SK-N-SH treated with all-trans-retinoic acid at 6 μM for 48 hours (cell line): ENCODE measurements at regions not wholly inside any gene's neighbourhood (a gene's known extent, or its start where the extent isn't known, plus 50 kb on each side); places are given as distances from the start of the nearest gene placed in this dataset.

Source experiments
- ATAC-seq: fragments of 200-7000 bp; cut with Tn5 transposase; 3 replicates; pipeline ENCODE4 v1.9.1; 2020; ENCODE audit warnings: mild to moderate bottlenecking, moderate library complexity
- ARNTL ChIP-seq: fragments of 450-650 bp; formaldehyde crosslinking; IDR thresholded peaks from 2 replicates; pipeline ENCODE4 v1.5.0; 2020; ENCODE audit warnings: low read depth, mild to moderate bottlenecking, moderate library complexity, borderline replicate concordance
- BACH2 ChIP-seq: fragments of 250-450 bp; sonication (Bioruptor Pico); IDR thresholded peaks from 2 replicates; pipeline ENCODE4 v1.9.0; 2021; ENCODE audit warnings: mild to moderate bottlenecking, borderline replicate concordance
- ESRRG ChIP-seq: fragments of 250-450 bp; sonication (Bioruptor Pico); IDR thresholded peaks from 2 replicates; pipeline ENCODE4 v1.6.1; 2021; ENCODE audit warnings: mild to moderate bottlenecking
- GLIS3 ChIP-seq: fragments of 250-450 bp; sonication (Bioruptor Pico); IDR thresholded peaks from 2 replicates; pipeline ENCODE4 v1.5.0; 2020; ENCODE audit warnings: mild to moderate bottlenecking, moderate library complexity
- ISL1 ChIP-seq: fragments of 250-450 bp; sonication (Bioruptor Pico); IDR thresholded peaks from 2 replicates; pipeline ENCODE4 v2.1.2; 2022; ENCODE audit warnings: mild to moderate bottlenecking, moderate library complexity
- OSR1 ChIP-seq: fragments of 250-450 bp; sonication (Bioruptor Pico); IDR thresholded peaks from 2 replicates; pipeline ENCODE4 v1.8.0; 2022; ENCODE audit warnings: moderate library complexity, mild to moderate bottlenecking, inconsistent platforms
- PPARA ChIP-seq: fragments of 250-450 bp; sonication (Bioruptor Pico); IDR thresholded peaks from 2 replicates; pipeline ENCODE4 v1.5.0; 2020; ENCODE audit warnings: mild to moderate bottlenecking, borderline replicate concordance
- SNAI2 ChIP-seq: fragments of 250-450 bp; sonication (Bioruptor Pico); IDR thresholded peaks from 2 replicates; pipeline ENCODE4 v1.5.0; 2020; ENCODE audit warnings: mild to moderate bottlenecking, moderate library complexity
- TCF4 ChIP-seq: fragments of 250-450 bp; sonication (Bioruptor Pico); IDR thresholded peaks from 2 replicates; pipeline ENCODE4 v1.8.0; 2021; ENCODE audit warnings: mild to moderate bottlenecking, moderate library complexity, borderline replicate concordance
- TOX ChIP-seq: fragments of 250-450 bp; sonication (Bioruptor Pico); IDR thresholded peaks from 2 replicates; pipeline ENCODE4 v1.8.0; 2021; ENCODE audit warnings: mild to moderate bottlenecking, moderate library complexity, borderline replicate concordance
- ZC3H10 ChIP-seq: fragments of 250-450 bp; sonication (Bioruptor Pico); IDR thresholded peaks from 2 replicates; pipeline ENCODE4 v1.5.1; 2021; ENCODE audit warnings: mild to moderate bottlenecking, moderate library complexity
- ZFP3 ChIP-seq: fragments of 250-450 bp; sonication (Bioruptor Pico); IDR thresholded peaks from 2 replicates; pipeline ENCODE4 v1.5.0; 2020; ENCODE audit warnings: mild to moderate bottlenecking, moderate library complexity
- ZFP30 ChIP-seq: fragments of 450-650 bp; formaldehyde crosslinking; IDR thresholded peaks from 2 replicates; pipeline ENCODE4 v1.5.0; 2022; ENCODE audit warnings: mild to moderate bottlenecking, moderate library complexity
- ZNF565 ChIP-seq: fragments of 450-650 bp; formaldehyde crosslinking; conservative IDR thresholded peaks from 2 replicates; pipeline ENCODE4 v1.5.0; 2020; ENCODE audit warnings: low read depth, mild to moderate bottlenecking, moderate library complexity
- ZNF70 ChIP-seq: fragments of 450-650 bp; formaldehyde crosslinking; IDR thresholded peaks from 2 replicates; pipeline ENCODE4 v1.5.0; 2020; ENCODE audit warnings: mild to moderate bottlenecking, moderate library complexity
- TF ChIP-seq, protein P1 (sequence below): fragments of 250-450 bp; sonication (Bioruptor Pico); IDR thresholded peaks from 2 replicates; pipeline ENCODE4 v1.5.1; 2021; ENCODE audit warnings: mild to moderate bottlenecking, moderate library complexity
- TF ChIP-seq, protein P2 (sequence below): fragments of 250-450 bp; sonication (Bioruptor Pico); IDR thresholded peaks from 2 replicates; pipeline ENCODE4 v1.8.0; 2021; ENCODE audit warnings: low read depth, mild to moderate bottlenecking, moderate library complexity, borderline replicate concordance
- TF ChIP-seq, protein P3 (sequence below): fragments of 250-450 bp; sonication (Bioruptor Pico); IDR thresholded peaks from 2 replicates; pipeline ENCODE4 v1.8.0; 2020; ENCODE audit warnings: mild to moderate bottlenecking, moderate library complexity, borderline replicate concordance
- TF ChIP-seq, protein P4 (sequence below): fragments of 250-450 bp; sonication (Bioruptor Pico); IDR thresholded peaks from 2 replicates; pipeline ENCODE4 v1.5.1; 2020; ENCODE audit warnings: low read depth, mild to moderate bottlenecking, moderate library complexity
- TF ChIP-seq, protein P5 (sequence below): fragments of 250-450 bp; sonication (Bioruptor Pico); IDR thresholded peaks from 2 replicates; pipeline ENCODE4 v1.5.0; 2020; ENCODE audit warnings: mild to moderate bottlenecking, moderate library complexity

DNA sequence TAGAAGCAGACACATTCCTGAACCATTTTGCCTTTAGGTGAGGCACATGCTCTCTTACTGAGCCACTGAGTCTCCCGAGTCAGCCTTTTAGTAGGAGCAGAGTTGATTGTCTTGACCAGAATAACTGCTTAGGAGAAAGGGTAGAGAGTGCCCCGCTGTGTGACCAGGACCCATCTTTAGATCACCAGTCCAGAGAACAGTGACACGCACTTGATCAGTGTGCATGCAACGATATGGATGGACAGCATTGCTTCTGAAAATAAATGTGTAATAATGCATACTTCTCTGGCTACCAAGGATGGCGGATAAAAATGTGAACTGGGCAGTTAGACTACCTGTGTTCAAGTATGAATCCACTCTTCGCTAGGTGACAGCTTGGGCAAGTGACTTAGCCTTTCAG, 897.7 kb downstream of the TRIML1 start (continued):
- TF ChIP-seq, protein P1, sequence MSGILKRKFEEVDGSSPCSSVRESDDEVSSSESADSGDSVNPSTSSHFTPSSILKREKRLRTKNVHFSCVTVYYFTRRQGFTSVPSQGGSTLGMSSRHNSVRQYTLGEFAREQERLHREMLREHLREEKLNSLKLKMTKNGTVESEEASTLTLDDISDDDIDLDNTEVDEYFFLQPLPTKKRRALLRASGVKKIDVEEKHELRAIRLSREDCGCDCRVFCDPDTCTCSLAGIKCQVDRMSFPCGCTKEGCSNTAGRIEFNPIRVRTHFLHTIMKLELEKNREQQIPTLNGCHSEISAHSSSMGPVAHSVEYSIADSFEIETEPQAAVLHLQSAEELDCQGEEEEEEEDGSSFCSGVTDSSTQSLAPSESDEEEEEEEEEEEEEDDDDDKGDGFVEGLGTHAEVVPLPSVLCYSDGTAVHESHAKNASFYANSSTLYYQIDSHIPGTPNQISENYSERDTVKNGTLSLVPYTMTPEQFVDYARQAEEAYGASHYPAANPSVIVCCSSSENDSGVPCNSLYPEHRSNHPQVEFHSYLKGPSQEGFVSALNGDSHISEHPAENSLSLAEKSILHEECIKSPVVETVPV (CRISPR knock-in tag), result no peak
- TF ChIP-seq ZFP30 (CRISPR knock-in tag), result no peak
- TF ChIP-seq, protein P2, sequence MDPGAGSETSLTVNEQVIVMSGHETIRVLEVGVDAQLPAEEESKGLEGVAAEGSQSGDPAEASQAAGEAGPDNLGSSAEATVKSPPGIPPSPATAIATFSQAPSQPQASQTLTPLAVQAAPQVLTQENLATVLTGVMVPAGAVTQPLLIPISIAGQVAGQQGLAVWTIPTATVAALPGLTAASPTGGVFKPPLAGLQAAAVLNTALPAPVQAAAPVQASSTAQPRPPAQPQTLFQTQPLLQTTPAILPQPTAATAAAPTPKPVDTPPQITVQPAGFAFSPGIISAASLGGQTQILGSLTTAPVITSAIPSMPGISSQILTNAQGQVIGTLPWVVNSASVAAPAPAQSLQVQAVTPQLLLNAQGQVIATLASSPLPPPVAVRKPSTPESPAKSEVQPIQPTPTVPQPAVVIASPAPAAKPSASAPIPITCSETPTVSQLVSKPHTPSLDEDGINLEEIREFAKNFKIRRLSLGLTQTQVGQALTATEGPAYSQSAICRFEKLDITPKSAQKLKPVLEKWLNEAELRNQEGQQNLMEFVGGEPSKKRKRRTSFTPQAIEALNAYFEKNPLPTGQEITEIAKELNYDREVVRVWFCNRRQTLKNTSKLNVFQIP (CRISPR knock-in tag), result no peak
- no peak for TF ChIP-seq SNAI2 (CRISPR knock-in tag)
- TF ChIP-seq TOX (CRISPR knock-in tag), result no peak
- TF ChIP-seq ESRRG (CRISPR knock-in tag), result no peak
- no peak for TF ChIP-seq ZC3H10 (CRISPR knock-in tag)
- no peak for TF ChIP-seq BACH2
- no peak for TF ChIP-seq TCF4 (CRISPR knock-in tag)
- no peak for TF ChIP-seq ZNF565 (CRISPR knock-in tag)
- TF ChIP-seq ZFP3, result no peak

DNA sequence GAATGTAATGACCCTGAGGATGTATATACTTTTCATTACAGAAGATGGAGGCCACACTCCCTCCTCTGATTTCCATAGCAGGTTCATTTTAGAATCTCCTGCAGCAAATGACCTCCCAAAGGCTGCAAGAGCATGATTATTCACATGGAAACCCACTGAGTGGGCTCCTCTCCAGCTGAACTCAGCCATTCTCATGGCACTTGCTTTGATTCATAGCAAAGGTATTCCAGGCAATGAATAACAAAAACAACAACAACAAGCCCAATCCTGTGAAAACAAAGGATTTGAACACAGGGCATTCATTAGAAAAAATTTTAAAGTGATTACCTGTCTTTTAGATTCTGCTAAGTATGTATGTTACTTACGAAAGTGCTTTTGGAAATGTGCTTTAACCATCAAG, 894.0 kb upstream of the FRG1 start:
- no peak for ATAC-seq
- TF ChIP-seq TCF4 (CRISPR knock-in tag), result no peak
- TF ChIP-seq ZFP30 (CRISPR knock-in tag), result no peak
- TF ChIP-seq BACH2, result no peak
- TF ChIP-seq ZC3H10 (CRISPR knock-in tag), result no peak
- TF ChIP-seq, protein P3, sequence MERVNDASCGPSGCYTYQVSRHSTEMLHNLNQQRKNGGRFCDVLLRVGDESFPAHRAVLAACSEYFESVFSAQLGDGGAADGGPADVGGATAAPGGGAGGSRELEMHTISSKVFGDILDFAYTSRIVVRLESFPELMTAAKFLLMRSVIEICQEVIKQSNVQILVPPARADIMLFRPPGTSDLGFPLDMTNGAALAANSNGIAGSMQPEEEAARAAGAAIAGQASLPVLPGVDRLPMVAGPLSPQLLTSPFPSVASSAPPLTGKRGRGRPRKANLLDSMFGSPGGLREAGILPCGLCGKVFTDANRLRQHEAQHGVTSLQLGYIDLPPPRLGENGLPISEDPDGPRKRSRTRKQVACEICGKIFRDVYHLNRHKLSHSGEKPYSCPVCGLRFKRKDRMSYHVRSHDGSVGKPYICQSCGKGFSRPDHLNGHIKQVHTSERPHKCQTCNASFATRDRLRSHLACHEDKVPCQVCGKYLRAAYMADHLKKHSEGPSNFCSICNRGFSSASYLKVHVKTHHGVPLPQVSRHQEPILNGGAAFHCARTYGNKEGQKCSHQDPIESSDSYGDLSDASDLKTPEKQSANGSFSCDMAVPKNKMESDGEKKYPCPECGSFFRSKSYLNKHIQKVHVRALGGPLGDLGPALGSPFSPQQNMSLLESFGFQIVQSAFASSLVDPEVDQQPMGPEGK, result no peak
- TF ChIP-seq, protein P1 (CRISPR knock-in tag), result no peak
- no peak for TF ChIP-seq ESRRG (CRISPR knock-in tag)
- no peak for TF ChIP-seq TOX (CRISPR knock-in tag)
- no peak for TF ChIP-seq ZFP3
- TF ChIP-seq GLIS3 (CRISPR knock-in tag), result no peak
- TF ChIP-seq, protein P4, sequence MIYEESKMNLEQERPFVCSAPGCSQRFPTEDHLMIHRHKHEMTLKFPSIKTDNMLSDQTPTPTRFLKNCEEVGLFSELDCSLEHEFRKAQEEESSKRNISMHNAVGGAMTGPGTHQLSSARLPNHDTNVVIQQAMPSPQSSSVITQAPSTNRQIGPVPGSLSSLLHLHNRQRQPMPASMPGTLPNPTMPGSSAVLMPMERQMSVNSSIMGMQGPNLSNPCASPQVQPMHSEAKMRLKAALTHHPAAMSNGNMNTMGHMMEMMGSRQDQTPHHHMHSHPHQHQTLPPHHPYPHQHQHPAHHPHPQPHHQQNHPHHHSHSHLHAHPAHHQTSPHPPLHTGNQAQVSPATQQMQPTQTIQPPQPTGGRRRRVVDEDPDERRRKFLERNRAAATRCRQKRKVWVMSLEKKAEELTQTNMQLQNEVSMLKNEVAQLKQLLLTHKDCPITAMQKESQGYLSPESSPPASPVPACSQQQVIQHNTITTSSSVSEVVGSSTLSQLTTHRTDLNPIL, result no peak
- TF ChIP-seq ISL1 (CRISPR knock-in tag), result no peak
- TF ChIP-seq SNAI2 (CRISPR knock-in tag), result no peak
- no peak for TF ChIP-seq ZNF565 (CRISPR knock-in tag)
- no peak for TF ChIP-seq ZNF70 (CRISPR knock-in tag)

DNA sequence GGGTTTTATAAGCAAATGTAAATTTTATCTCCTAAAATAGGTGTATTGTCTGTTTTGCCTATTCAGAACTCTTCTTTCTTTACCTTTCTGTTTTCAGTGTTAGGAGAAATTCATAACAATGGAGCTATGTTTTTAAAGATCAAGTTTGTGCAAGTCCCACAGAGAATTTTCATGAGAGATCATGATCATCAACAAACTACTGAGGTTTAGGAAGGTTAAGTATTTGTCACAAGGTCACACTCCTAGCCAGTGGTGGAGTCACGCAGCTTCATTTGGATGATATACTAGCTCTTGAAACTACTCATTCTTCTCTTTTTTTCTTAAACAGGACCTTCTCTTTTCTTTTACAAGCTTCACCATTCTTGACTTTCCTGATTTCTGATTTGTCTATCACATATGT, 892.6 kb upstream of the FRG1 start:
- TF ChIP-seq SNAI2 (CRISPR knock-in tag) (no peak), GLIS3 (CRISPR knock-in tag) (no peak), BACH2 (no peak)
- TF ChIP-seq, all 23 proteins: peak for 0
- ATAC-seq, result no peak

DNA sequence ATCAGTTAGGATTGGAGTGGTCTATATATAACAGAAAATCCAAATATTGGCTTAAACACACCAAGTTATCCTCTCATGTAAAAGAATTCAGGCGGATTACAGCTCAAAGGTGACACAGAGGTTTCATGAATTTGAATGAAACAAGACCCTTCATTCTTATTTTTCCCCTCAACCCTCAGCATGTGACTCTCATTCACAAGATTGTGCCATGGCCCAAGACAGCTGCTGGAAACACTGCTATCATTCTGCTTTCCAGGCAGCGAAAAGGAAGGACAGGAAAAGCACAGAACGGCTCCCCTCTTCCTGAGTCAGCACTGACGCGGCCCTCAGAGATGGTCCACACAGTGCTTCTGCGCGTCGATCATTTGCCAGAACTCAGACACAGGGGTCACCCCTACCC, 891.0 kb upstream of the FRG1 start:
- no peak for ATAC-seq
- TF ChIP-seq, protein P3, result no peak
- TF ChIP-seq OSR1 (CRISPR knock-in tag) (no peak), ZC3H10 (CRISPR knock-in tag) (no peak), PPARA (no peak), ARNTL (CRISPR knock-in tag) (no peak), ZFP30 (CRISPR knock-in tag) (no peak), ZFP3 (no peak), SNAI2 (CRISPR knock-in tag) (no peak), GLIS3 (CRISPR knock-in tag) (no peak)
- TF ChIP-seq, protein P2 (CRISPR knock-in tag), result no peak
- TF ChIP-seq, protein P5, sequence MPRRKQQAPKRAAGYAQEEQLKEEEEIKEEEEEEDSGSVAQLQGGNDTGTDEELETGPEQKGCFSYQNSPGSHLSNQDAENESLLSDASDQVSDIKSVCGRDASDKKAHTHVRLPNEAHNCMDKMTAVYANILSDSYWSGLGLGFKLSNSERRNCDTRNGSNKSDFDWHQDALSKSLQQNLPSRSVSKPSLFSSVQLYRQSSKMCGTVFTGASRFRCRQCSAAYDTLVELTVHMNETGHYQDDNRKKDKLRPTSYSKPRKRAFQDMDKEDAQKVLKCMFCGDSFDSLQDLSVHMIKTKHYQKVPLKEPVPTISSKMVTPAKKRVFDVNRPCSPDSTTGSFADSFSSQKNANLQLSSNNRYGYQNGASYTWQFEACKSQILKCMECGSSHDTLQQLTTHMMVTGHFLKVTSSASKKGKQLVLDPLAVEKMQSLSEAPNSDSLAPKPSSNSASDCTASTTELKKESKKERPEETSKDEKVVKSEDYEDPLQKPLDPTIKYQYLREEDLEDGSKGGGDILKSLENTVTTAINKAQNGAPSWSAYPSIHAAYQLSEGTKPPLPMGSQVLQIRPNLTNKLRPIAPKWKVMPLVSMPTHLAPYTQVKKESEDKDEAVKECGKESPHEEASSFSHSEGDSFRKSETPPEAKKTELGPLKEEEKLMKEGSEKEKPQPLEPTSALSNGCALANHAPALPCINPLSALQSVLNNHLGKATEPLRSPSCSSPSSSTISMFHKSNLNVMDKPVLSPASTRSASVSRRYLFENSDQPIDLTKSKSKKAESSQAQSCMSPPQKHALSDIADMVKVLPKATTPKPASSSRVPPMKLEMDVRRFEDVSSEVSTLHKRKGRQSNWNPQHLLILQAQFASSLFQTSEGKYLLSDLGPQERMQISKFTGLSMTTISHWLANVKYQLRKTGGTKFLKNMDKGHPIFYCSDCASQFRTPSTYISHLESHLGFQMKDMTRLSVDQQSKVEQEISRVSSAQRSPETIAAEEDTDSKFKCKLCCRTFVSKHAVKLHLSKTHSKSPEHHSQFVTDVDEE, result no peak
